Ovary (tissue), 3 donors: ENCODE measurements at regions not wholly inside any gene's neighbourhood (a gene's known extent, or its start where the extent isn't known, plus 50 kb on each side); places are given as distances from the start of the nearest gene placed in this dataset.

Experiments used
- POLR2A ChIP-seq: fragments of 450-650 bp; IDR thresholded peaks from one replicate; pipeline ENCODE4 v1.6.1; 2017; ENCODE audit warnings: antibody characterized with exemption, mild to moderate bottlenecking, moderate library complexity
- TF ChIP-seq, protein P1 (sequence below), 3 donors: fragments of 450-650 bp in 2 of 3; fragments of 200-600 bp in 1 of 3; IDR thresholded peaks; one replicate each; pipeline versions ENCODE4 v1.5.1 to v1.8.0; 2016 to 2022; ENCODE audit warnings: antibody characterized with exemption in 3 of 3, mild to moderate bottlenecking in 1 of 3
- donor health status: DM: no; HTN: no; CAD: no.

DNA sequence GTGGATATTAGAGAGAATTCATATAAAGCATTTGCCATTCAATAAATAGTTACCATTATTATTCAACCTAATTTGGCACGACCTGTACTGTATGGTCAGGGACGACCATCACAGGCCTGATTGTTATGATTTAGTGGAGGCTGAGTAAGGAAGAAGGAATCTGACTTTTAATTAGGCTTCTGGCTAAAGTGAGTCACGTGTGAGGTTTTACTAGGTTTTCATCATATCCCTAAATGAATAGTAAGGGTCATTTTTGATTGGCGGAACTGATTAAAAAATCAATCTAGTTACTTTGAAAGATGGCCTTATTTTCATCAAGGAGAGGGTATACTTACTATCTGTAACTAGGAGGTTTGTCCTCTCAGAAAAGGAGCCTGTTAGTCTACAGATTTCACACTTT lies 143.4 kb downstream of the ADCYAP1 start:
- TF ChIP-seq, protein P1, sequence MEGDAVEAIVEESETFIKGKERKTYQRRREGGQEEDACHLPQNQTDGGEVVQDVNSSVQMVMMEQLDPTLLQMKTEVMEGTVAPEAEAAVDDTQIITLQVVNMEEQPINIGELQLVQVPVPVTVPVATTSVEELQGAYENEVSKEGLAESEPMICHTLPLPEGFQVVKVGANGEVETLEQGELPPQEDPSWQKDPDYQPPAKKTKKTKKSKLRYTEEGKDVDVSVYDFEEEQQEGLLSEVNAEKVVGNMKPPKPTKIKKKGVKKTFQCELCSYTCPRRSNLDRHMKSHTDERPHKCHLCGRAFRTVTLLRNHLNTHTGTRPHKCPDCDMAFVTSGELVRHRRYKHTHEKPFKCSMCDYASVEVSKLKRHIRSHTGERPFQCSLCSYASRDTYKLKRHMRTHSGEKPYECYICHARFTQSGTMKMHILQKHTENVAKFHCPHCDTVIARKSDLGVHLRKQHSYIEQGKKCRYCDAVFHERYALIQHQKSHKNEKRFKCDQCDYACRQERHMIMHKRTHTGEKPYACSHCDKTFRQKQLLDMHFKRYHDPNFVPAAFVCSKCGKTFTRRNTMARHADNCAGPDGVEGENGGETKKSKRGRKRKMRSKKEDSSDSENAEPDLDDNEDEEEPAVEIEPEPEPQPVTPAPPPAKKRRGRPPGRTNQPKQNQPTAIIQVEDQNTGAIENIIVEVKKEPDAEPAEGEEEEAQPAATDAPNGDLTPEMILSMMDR (IDR thresholded peaks at IDR 0.05) = no peak
- TF ChIP-seq POLR2A = no peak
